Fibroblast of lung (primary cell): ENCODE measurements at regions not wholly inside any gene's neighbourhood (a gene's known extent, or its start where the extent isn't known, plus 50 kb on each side); places are given as distances from the start of the nearest gene placed in this dataset.

ENCODE experiments used
- EZH2 ChIP-seq: IDR thresholded peaks from 2 replicates; pipeline ENCODE4 v1.5.1; 2012; ENCODE audit warnings: low read length, control low read depth, mild to moderate bottlenecking; ENCODE audit errors: missing control alignments
- TF ChIP-seq, protein P1 (sequence below), 2 donors: IDR thresholded peaks in 1 of 2; conservative IDR thresholded peaks in 1 of 2; 1 replicate in 1 of 2; 2 replicates in 1 of 2; pipeline ENCODE4 v1.5.1; 2011 to 2012; ENCODE audit warnings: low read length in 2 of 2, control low read depth in 1 of 2, inconsistent platforms in 1 of 2, low read depth in 1 of 2, mild to moderate bottlenecking in 1 of 2

DNA sequence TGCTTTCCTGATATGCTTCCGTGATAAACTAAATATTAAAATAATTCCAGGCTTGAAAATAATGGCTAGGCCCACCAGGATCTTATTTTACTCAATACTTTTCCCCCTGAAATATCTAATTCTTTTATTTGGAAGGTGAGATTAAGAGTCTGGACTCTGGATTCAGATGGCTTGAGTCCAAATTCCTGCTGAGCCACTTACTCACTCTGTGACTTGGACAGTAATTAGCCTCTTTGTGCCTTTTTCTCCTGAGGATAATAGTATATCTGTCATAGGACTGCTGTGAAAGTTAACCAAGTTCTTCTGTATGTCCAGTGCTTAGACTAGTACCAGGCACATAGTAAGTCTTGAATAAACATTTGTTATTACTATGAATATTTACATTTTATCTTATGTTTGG, 127.3 kb upstream of the ERBB4 start:
- TF ChIP-seq, protein P1, sequence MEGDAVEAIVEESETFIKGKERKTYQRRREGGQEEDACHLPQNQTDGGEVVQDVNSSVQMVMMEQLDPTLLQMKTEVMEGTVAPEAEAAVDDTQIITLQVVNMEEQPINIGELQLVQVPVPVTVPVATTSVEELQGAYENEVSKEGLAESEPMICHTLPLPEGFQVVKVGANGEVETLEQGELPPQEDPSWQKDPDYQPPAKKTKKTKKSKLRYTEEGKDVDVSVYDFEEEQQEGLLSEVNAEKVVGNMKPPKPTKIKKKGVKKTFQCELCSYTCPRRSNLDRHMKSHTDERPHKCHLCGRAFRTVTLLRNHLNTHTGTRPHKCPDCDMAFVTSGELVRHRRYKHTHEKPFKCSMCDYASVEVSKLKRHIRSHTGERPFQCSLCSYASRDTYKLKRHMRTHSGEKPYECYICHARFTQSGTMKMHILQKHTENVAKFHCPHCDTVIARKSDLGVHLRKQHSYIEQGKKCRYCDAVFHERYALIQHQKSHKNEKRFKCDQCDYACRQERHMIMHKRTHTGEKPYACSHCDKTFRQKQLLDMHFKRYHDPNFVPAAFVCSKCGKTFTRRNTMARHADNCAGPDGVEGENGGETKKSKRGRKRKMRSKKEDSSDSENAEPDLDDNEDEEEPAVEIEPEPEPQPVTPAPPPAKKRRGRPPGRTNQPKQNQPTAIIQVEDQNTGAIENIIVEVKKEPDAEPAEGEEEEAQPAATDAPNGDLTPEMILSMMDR (conservative IDR thresholded peaks at IDR 0.05 in 1 of 2, IDR thresholded peaks at IDR 0.05 in 1 of 2; ENCODE audit: low read depth in 1 of 2, low read length in 2 of 2) = no peak
- no peak for TF ChIP-seq EZH2
